ENCODE measurements at regions not wholly inside any gene's neighbourhood (a gene's known extent, or its start where the extent isn't known, plus 50 kb on each side); places are given as distances from the start of the nearest gene placed in this dataset.

GRCh38 chr17:34201767-34202166 lies 53.3 kb upstream of the CCL2 start:
- no peak overlapping the region for H3K27ac ChIP-seq
- TF ChIP-seq ZFX (IDR thresholded peaks at IDR 0.05) (no peak), CTCF (conservative IDR thresholded peaks at IDR 0.05) (no peak)

GRCh38 chr17:34203018-34203638 lies 52.0 kb upstream of the CCL2 start:
- no peak overlapping the region for H3K27ac ChIP-seq
- TF ChIP-seq CTCF (conservative IDR thresholded peaks at IDR 0.05) (no peak), ZFX (IDR thresholded peaks at IDR 0.05) (no peak)

GRCh38 chr17:34204402-34204801 lies 50.7 kb upstream of the CCL2 start:
- TF ChIP-seq ZFX (IDR thresholded peaks at IDR 0.05) = no peak
- TF ChIP-seq CTCF (conservative IDR thresholded peaks at IDR 0.05) = no peak
- no peak overlapping the region for H3K27ac ChIP-seq
